HG02642 (cell line): ENCODE measurements at regions not wholly inside any gene's neighbourhood (a gene's known extent, or its start where the extent isn't known, plus 50 kb on each side); places are given as distances from the start of the nearest gene placed in this dataset.

Experiments
- ATAC-seq: cut with Tn5 transposase; IDR thresholded peaks from one replicate; pipeline ENCODE4 v1.9.1; 2021; ENCODE audit warnings: mild to moderate bottlenecking; ENCODE audit not compliant: unreplicated experiment, poor library complexity

GRCh38 chr17:65279456-65279855, 142.3 kb downstream of the RGS9 start:
- no peak for ATAC-seq

DNA sequence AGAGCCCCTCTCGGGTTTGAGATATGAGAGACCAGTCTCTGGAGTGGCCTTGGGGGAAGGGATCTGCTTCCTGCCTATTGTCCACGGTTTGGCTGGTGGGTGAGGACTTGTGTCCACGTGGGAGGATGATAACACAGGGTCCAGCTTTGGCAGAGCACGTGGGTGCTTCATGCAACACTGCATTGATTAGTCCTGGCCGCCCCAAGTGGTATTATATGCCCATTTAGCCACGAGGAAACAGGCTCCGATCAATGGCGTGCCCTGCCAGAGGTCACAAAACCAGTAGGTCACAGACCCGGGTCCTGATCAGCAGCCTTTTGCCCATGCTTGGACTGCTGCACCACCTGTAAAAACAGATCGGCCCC, 141.6 kb downstream of the RGS9 start:
- no peak for ATAC-seq

GRCh38 chr17:65278050-65278819, 141.1 kb downstream of the RGS9 start:
- no peak for ATAC-seq

- no peak for ATAC-seq
Observed at GRCh38 chr17:65277576-65277975, 140.4 kb downstream of the RGS9 start.
